G401.6 (cell line): ENCODE measurements at regions not wholly inside any gene's neighbourhood (a gene's known extent, or its start where the extent isn't known, plus 50 kb on each side); places are given as distances from the start of the nearest gene placed in this dataset.

ENCODE experiments used
- FAIRE-seq: peaks from 2 replicates; lab custom pipeline; 2012; peaks lifted over from hg19 to GRCh38; lab: Jason Lieb, UNC

GRCh38 chr6:1027795-1028569, 283.9 kb upstream of the FOXQ1 start:
- FAIRE-seq = no peak

GRCh38 chr6:1027109-1027794, 284.6 kb upstream of the FOXQ1 start:
- FAIRE-seq = no peak

DNA sequence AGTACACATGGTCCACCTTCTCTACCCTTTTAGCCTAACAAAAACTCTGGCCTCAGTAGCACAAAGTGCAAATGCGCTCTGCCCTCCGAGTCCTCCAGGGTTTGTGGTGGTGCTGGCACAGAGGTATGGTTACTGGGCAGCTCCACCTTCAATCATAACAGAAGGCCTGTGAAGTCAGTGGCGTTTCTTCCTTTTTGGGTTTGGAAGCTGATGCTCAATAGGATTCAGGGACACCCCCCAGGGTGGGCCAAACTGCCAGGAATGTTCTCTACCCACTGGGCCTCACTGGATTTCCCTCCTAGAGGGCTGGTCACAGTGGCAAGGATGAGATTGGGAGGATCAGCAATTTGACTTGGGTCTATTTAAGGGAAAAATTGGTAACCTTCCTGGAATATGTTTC, 286.1 kb upstream of the FOXQ1 start:
- FAIRE-seq = no peak

DNA sequence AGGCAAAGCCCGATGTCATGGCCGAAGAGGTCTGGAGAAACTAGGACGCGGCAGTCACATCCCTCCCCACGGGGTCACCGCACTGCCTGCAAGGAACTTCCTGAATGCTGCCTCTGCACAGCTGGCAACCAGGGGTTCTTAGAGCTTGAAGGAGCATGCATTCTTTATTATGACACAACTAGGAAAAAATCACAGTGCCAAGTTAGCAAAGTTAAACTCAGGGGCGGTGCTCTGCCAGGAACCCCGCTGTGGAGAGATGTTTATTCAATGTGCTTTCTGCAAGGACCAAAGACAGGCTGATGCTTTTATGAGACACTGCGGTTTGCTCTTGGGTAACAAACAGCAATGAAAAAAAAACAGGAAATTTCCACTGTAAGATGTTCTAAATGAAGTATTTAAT, 287.3 kb upstream of the FOXQ1 start:
- no peak for FAIRE-seq

- FAIRE-seq = no peak
Measured at GRCh38 chr6:1024161-1024560, 287.7 kb upstream of the FOXQ1 start.

GRCh38 chr6:1023229-1023628, 288.7 kb upstream of the FOXQ1 start:
- no peak for FAIRE-seq

- FAIRE-seq = no peak
Measured at GRCh38 chr6:1022719-1023118, 289.2 kb upstream of the FOXQ1 start.

DNA sequence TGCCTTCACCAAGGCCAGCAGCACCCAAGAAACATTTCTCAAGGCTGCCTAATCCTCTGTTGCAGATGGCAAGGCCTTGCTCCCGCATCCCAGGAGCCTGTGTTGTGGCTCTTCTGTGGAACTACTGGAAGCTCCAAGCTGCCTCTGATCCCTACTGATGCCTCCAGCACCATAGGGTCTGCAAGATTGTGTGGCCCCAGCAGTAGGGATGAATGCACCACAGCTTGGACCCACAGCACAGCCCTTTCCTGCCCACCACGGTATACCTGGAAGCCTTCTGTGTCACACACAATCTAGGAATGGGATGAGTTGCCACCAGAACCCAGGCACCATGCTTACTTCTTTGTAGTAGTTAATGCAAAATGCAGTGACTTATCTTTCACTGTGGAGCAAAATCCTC, 291.1 kb upstream of the FOXQ1 start:
- no peak for FAIRE-seq

- FAIRE-seq = no peak
Measured at GRCh38 chr6:1020133-1020532, 291.8 kb upstream of the FOXQ1 start.

DNA sequence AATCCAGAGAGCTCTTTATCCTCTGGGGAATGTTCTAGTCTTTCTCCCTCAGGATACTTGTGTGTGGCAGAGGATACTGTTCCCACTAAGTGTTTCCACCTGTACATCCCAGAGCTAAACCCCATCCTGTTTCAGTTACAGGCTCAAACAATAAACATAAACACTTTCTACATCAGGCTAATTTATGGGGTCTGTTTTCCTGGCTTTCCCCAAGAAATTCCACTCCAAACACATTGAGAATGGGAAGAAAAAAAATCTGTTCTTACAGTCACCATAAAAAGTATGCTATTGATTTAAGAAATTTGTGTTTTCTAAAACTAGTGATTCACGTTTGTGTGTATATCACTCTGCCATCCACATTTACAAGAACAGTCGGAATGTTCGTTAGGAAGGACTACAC, 293.9 kb upstream of the FOXQ1 start:
- FAIRE-seq = no peak

- FAIRE-seq = no peak
Measured at GRCh38 chr6:1016329-1017302, 295.3 kb upstream of the FOXQ1 start.

GRCh38 chr6:1015825-1016224, 296.1 kb upstream of the FOXQ1 start:
- FAIRE-seq = no peak

DNA sequence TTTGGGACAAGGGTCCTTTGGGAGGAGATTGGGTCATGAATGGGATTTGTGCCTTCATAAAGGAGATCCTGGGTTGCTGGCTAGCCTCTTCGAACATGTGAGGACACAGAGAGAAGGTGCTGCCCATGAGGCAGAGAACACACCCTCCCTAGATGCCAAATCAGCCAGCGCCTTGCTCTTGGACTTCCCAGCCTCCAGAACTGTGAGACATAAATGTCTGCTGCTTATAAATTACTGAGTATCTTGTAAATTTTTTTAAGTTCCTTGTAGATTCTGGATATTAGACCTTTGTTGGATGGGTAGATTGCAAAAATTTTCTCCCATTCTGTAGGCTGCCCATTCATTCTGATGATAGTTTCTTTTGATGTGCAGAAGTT, 297.5 kb upstream of the FOXQ1 start:
- FAIRE-seq = no peak

GRCh38 chr6:1013656-1014430, 298.1 kb upstream of the FOXQ1 start:
- FAIRE-seq = no peak

DNA sequence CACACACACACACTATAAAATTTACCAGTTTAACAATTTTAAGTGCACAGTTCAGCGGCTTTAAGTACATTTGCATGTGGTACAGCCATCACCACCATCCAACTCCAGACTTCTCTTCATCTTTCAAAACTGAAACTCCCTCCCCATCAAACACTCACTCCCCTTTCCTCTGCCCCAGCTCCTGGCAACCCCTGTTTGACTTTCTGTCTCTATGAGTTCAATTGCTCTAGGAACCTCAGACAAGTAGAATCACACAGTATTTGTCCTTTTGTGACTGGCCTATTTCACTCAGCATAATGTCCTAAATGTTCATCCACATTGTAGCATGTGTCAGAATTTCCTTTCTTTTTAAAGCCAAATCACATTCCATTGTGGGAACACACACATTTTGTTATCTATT, 302.8 kb upstream of the FOXQ1 start:
- FAIRE-seq = no peak

DNA sequence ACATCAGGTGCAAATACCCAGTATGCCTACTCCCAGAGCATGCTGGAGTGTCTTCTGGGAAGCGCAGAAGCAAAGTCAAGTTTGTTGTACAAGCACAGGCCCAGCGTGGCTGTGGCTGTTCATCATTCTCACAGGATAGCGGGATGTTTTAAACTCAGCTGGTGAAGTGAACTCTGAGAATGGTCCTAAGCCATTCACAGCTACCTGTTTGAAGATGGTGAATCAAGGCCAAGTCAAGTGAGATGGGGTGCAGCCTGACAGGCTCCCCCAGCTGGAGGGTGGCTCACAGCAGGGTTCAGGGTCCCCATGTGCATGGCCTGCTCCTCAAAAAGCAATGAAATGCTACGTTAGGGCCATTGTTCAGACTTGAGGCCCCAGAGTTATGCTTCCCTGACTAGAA, 304.7 kb upstream of the FOXQ1 start:
- FAIRE-seq = no peak

DNA sequence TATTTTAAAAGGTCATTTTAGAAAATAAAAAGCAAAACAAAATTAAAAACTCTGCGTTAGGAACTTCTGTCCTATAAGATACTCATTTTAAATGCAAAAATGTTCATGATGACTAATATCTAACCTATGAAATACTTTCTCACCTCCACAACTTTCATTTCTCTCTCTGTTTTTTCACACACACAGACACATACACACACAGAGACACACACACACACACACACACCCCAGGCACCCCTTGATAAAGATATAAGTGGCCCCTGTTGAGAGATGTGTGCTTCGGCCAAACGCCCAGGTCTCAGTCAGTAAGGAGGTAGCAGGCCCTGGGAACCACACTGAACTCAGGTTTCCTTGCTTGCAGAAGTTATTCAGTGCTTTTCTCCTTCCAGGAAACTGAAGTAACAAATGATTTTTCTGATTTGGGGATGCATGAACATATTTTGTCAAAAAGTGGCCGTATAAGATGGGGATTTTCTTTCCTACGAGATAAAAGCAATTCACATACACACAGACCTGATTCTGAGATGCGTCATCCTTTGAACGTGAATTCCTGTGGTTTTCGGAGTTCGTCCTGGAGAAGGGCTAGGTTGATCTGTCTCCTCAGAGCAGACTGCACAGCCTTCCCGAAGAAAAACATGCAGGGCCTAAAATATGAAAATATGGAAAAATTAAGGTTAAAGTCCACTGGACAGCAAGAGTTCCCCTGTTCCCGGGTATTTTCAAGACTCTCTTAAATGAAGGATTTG, 306.8 kb upstream of the FOXQ1 start:
- FAIRE-seq = no peak

- no peak for FAIRE-seq
Measured at GRCh38 chr6:1003394-1004160, 308.3 kb upstream of the FOXQ1 start.

- FAIRE-seq = no peak
Measured at GRCh38 chr6:1002989-1003388, 308.9 kb upstream of the FOXQ1 start.

- no peak for FAIRE-seq
Measured at GRCh38 chr6:1001655-1002349, 308.9 kb upstream of the EXOC2 start.
